ENCODE measurements at regions not wholly inside any gene's neighbourhood (a gene's known extent, or its start where the extent isn't known, plus 50 kb on each side); places are given as distances from the start of the nearest gene placed in this dataset.
A peak's percentile ranks its signal among the peaks of the same experiment; 100 is the strongest.
"Not testable (repeated sequence)": the region's sequence is repeated elsewhere in the genome, so short reads cannot be mapped to it uniquely, and the experiment has no call there.

- Mint-ChIP-seq H3K27ac (no peak overlapping the region), H3K9me3 (peaks cover 33% of the 10 kb centered on the region), H3K4me3 (no peak overlapping the region), H3K27me3 (ENCODE audit: low read depth) (peaks cover 5% of the 10 kb centered on the region), H3K4me1 (no peaks in the 10 kb centered on the region), H3K36me3 (no peaks in the 10 kb centered on the region)
- TF ChIP-seq CTCF (IDR thresholded peaks at IDR 0.05; ENCODE audit: unreplicated experiment), result no peak
- DNase-seq (ENCODE audit: low spot score in 2 of 2, unreplicated experiment in 2 of 2), result no peak
Measured at GRCh38 chr5:2352101-2352861, 399.2 kb downstream of the IRX2 start.

- H3K36me3 Mint-ChIP-seq; DNase-seq (ENCODE audit: low spot score in 2 of 2, unreplicated experiment in 2 of 2); H3K27ac Mint-ChIP-seq; H3K27me3 Mint-ChIP-seq (ENCODE audit: low read depth); H3K4me3 Mint-ChIP-seq; H3K4me1 Mint-ChIP-seq: not testable (repeated sequence)
- H3K9me3 Mint-ChIP-seq, result peaks cover 48% of the 10 kb centered on the region
Measured at GRCh38 chr5:2349768-2350167, 401.7 kb downstream of the IRX2 start.

- TF ChIP-seq CTCF (IDR thresholded peaks at IDR 0.05; ENCODE audit: unreplicated experiment), result no peak
- Mint-ChIP-seq H3K36me3 (no peaks in the 10 kb centered on the region), H3K4me1 (peaks cover 16% of the 10 kb centered on the region), H3K27ac (no peak overlapping the region), H3K9me3 (peaks cover 3% of the 10 kb centered on the region), H3K27me3 (ENCODE audit: low read depth) (peaks cover 34% of the 10 kb centered on the region), H3K4me3 (no peak overlapping the region)
- DNase-seq (ENCODE audit: low spot score in 2 of 2, unreplicated experiment in 2 of 2), result no peak
Measured at GRCh38 chr5:2338686-2339085, 412.8 kb downstream of the IRX2 start.

GRCh38 chr5:2335733-2336515 is 415.6 kb downstream of the IRX2 start:
- H3K27me3 Mint-ChIP-seq (ENCODE audit: low read depth), result peaks cover 10% of the 10 kb centered on the region
- no peak overlapping the region for H3K27ac Mint-ChIP-seq
- no peaks in the 10 kb centered on the region for H3K9me3 Mint-ChIP-seq
- peaks cover 21% of the 10 kb centered on the region for H3K4me1 Mint-ChIP-seq
- no peak for TF ChIP-seq CTCF (IDR thresholded peaks at IDR 0.05; ENCODE audit: unreplicated experiment)
- DNase-seq (ENCODE audit: low spot score in 2 of 2, unreplicated experiment in 2 of 2), result no peak
- no peaks in the 10 kb centered on the region for H3K36me3 Mint-ChIP-seq
- no peak overlapping the region for H3K4me3 Mint-ChIP-seq

GRCh38 chr5:2335125-2335732 is 416.2 kb downstream of the IRX2 start:
- Mint-ChIP-seq H3K36me3 (no peaks in the 10 kb centered on the region), H3K27ac (no peak overlapping the region), H3K27me3 (ENCODE audit: low read depth) (peaks cover 3% of the 10 kb centered on the region), H3K4me3 (no peak overlapping the region), H3K4me1 (peaks cover 21% of the 10 kb centered on the region), H3K9me3 (no peaks in the 10 kb centered on the region)
- no peak for DNase-seq (ENCODE audit: low spot score in 2 of 2, unreplicated experiment in 2 of 2)
- TF ChIP-seq CTCF (IDR thresholded peaks at IDR 0.05; ENCODE audit: unreplicated experiment), result no peak

GRCh38 chr5:2334719-2335118 is 416.8 kb downstream of the IRX2 start:
- no peak for TF ChIP-seq CTCF (IDR thresholded peaks at IDR 0.05; ENCODE audit: unreplicated experiment)
- Mint-ChIP-seq H3K4me3 (peak overlapping the region; percentile 52), H3K27ac (peak overlapping the region; percentile 43), H3K27me3 (ENCODE audit: low read depth) (peaks cover 1% of the 10 kb centered on the region), H3K9me3 (no peaks in the 10 kb centered on the region), H3K4me1 (peaks cover 21% of the 10 kb centered on the region), H3K36me3 (no peaks in the 10 kb centered on the region)
- no peak for DNase-seq (ENCODE audit: low spot score in 2 of 2, unreplicated experiment in 2 of 2)
